ENCODE measurements at regions not wholly inside any gene's neighbourhood (a gene's known extent, or its start where the extent isn't known, plus 50 kb on each side); places are given as distances from the start of the nearest gene placed in this dataset.

- DNase-seq (ENCODE audit: low spot score) = no peak
These were observed 1276.5 kb upstream of the MIR17HG start for GRCh38 chr13:90070837-90071525.

- no peak for DNase-seq (ENCODE audit: low spot score)
These were observed 1262.7 kb upstream of the MIR17HG start for GRCh38 chr13:90084684-90085290.

GRCh38 chr13:90089051-90089450 lies 1258.4 kb upstream of the MIR17HG start:
- no peak for DNase-seq (ENCODE audit: low spot score)

- no peak for DNase-seq (ENCODE audit: low spot score)
These were observed 1255.9 kb upstream of the MIR17HG start for GRCh38 chr13:90091611-90092010.

- no peak for DNase-seq (ENCODE audit: low spot score)
These were observed 1253.1 kb upstream of the MIR17HG start for GRCh38 chr13:90094357-90094756.

- DNase-seq (ENCODE audit: low spot score) = no peak
These were observed 1248.9 kb upstream of the MIR17HG start for GRCh38 chr13:90098577-90098976.

GRCh38 chr13:90099847-90100246 lies 1247.6 kb upstream of the MIR17HG start:
- no peak for DNase-seq (ENCODE audit: low spot score)

- no peak for DNase-seq (ENCODE audit: low spot score)
These were observed 1244.2 kb upstream of the MIR17HG start for GRCh38 chr13:90103099-90103784.

GRCh38 chr13:90104764-90105163 lies 1242.7 kb upstream of the MIR17HG start:
- DNase-seq (ENCODE audit: low spot score) = no peak

- no peak for DNase-seq (ENCODE audit: low spot score)
These were observed 1242.2 kb upstream of the MIR17HG start for GRCh38 chr13:90105276-90105675.

- no peak for DNase-seq (ENCODE audit: low spot score)
These were observed 1241.5 kb upstream of the MIR17HG start for GRCh38 chr13:90105849-90106496.

GRCh38 chr13:90107661-90108060 lies 1239.8 kb upstream of the MIR17HG start:
- no peak for DNase-seq (ENCODE audit: low spot score)

GRCh38 chr13:90108547-90108946 lies 1238.9 kb upstream of the MIR17HG start:
- DNase-seq (ENCODE audit: low spot score) = no peak

GRCh38 chr13:90116121-90116520 lies 1231.4 kb upstream of the MIR17HG start:
- no peak for DNase-seq (ENCODE audit: low spot score)

- no peak for DNase-seq (ENCODE audit: low spot score)
These were observed 1228.9 kb upstream of the MIR17HG start for GRCh38 chr13:90118467-90119071.

GRCh38 chr13:90120026-90120425 lies 1227.5 kb upstream of the MIR17HG start:
- DNase-seq (ENCODE audit: low spot score) = no peak

- no peak for DNase-seq (ENCODE audit: low spot score)
These were observed 1225.7 kb upstream of the MIR17HG start for GRCh38 chr13:90121784-90122183.

GRCh38 chr13:90122531-90122930 lies 1225.0 kb upstream of the MIR17HG start:
- DNase-seq (ENCODE audit: low spot score) = no peak

- DNase-seq (ENCODE audit: low spot score) = no peak
These were observed 1211.9 kb upstream of the MIR17HG start for GRCh38 chr13:90135558-90135957.

- no peak for DNase-seq (ENCODE audit: low spot score)
These were observed 1205.2 kb upstream of the MIR17HG start for GRCh38 chr13:90142251-90142650.

- DNase-seq (ENCODE audit: low spot score) = no peak
These were observed 1193.1 kb upstream of the MIR17HG start for GRCh38 chr13:90154311-90154960.

GRCh38 chr13:90156390-90156789 lies 1191.1 kb upstream of the MIR17HG start:
- DNase-seq (ENCODE audit: low spot score) = no peak

Measured in AG08396 (cell line).